ENCODE measurements at regions not wholly inside any gene's neighbourhood (a gene's known extent, or its start where the extent isn't known, plus 50 kb on each side); places are given as distances from the start of the nearest gene placed in this dataset.

DNA sequence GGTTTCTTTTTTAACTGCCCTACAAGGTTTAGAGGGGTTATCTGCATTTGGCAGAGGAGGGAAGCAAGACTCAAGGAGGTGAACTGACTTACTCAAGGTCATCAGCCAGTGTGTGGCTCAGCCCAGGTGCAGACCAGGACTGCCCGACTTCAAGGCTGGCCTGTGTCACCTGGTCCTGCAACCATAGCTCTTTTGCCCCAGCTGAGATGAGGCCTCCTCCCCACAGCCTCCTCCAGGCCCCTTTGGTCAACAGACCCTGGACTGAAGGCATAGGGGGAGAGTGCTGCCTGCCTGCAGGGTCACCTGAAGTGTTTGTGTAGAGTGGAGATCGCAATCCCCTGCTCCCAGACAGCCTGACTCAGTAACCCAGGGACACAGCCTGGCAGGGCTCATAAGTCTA lies 168.5 kb upstream of the GLI2 start:
- Histone ChIP-seq H3K27ac (replicated peaks) (peak overlapping the region; percentile 87), H3K9me3 (replicated peaks) (no peaks in the 10 kb centered on the region), H3K36me3 (no peaks in the 10 kb centered on the region), H3K27me3 (ENCODE audit: low read depth) (no peaks in the 10 kb centered on the region), H3K4me3 (peak overlapping the region; percentile 26), H3K4me1 (peaks cover 53% of the 10 kb centered on the region)
- TF ChIP-seq CTCF (IDR thresholded peaks at IDR 0.05; ENCODE audit: borderline replicate concordance): no peak
- intact Hi-C loops (cut with micrococcal nuclease): no loop called here
- DNase-seq: no peak

DNA sequence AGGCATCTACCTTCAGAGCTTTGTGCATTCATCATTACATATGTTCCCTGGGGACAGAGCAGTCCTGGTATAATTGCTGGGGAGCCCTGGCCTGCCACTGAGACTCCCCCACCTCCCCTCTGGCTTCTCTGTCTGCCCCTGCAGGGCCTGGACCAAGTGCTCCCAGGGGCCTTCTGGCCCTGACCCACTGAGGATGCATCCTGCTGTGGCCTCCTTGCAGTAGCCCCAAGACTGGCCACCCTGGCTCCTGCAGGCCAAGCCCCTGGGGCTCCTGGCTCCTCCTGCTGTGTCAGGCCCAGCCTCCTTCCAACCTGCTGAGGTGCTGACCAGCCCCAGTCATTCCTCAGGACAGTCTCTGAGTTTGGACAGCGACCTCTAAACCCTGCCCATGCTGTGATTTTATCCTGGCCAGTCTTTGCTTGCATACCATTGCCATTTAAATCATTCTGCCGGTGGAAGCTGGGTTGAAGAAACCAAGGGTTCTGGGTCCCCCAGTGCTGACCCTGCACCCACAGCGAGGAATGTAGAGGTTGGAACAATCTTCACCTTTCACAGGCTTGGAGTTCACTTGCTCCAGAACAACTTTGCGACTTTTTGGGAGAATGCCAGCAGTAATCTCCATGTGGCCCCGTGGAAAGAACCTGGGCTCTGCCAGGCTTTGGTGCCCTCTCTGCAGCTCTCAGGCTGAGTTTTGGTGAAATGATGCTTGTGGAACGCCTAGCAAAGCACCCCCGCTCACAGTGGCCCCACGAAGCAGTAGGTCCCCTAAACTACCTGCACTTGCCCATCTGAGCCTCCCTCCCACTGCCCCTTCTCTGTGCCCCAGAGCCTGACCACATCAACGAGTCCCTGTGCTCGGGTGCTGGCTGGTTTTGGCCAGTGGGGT lies 167.3 kb upstream of the GLI2 start:
- no peaks in the 10 kb centered on the region for H3K27me3 ChIP-seq (ENCODE audit: low read depth)
- no peak overlapping the region for H3K4me3 ChIP-seq
- H3K27ac ChIP-seq (replicated peaks): peak overlapping the region; percentile 87
- intact Hi-C loops (cut with micrococcal nuclease): no loop called here
- H3K36me3 ChIP-seq: no peaks in the 10 kb centered on the region
- TF ChIP-seq CTCF (IDR thresholded peaks at IDR 0.05; ENCODE audit: borderline replicate concordance): no peak
- peaks cover 53% of the 10 kb centered on the region for H3K4me1 ChIP-seq
- no peaks in the 10 kb centered on the region for H3K9me3 ChIP-seq (replicated peaks)
- no peak for DNase-seq

GRCh38 chr2:120568975-120569268 lies 166.7 kb upstream of the GLI2 start:
- no peak overlapping the region for H3K4me3 ChIP-seq
- peaks cover 53% of the 10 kb centered on the region for H3K4me1 ChIP-seq
- no peak overlapping the region for H3K27ac ChIP-seq (replicated peaks)
- H3K27me3 ChIP-seq (ENCODE audit: low read depth): no peaks in the 10 kb centered on the region
- DNase-seq: no peak
- TF ChIP-seq CTCF (IDR thresholded peaks at IDR 0.05; ENCODE audit: borderline replicate concordance): no peak
- no peaks in the 10 kb centered on the region for H3K36me3 ChIP-seq
- intact Hi-C loops (cut with micrococcal nuclease): no loop called here
- H3K9me3 ChIP-seq (replicated peaks): no peaks in the 10 kb centered on the region

- Histone ChIP-seq H3K36me3 (no peaks in the 10 kb centered on the region), H3K9me3 (replicated peaks) (no peaks in the 10 kb centered on the region), H3K27ac (replicated peaks) (no peak overlapping the region), H3K27me3 (ENCODE audit: low read depth) (no peaks in the 10 kb centered on the region), H3K4me1 (peaks cover 44% of the 10 kb centered on the region), H3K4me3 (no peak overlapping the region)
- no peak for DNase-seq
- no peak for TF ChIP-seq CTCF (IDR thresholded peaks at IDR 0.05; ENCODE audit: borderline replicate concordance)
- intact Hi-C loops (cut with micrococcal nuclease): no loop called here
Measured at GRCh38 chr2:120570001-120570400, 165.7 kb upstream of the GLI2 start.

GRCh38 chr2:120570546-120570945 lies 165.1 kb upstream of the GLI2 start:
- intact Hi-C loops (cut with micrococcal nuclease): no loop called here
- Histone ChIP-seq H3K36me3 (no peaks in the 10 kb centered on the region), H3K27me3 (ENCODE audit: low read depth) (no peaks in the 10 kb centered on the region), H3K27ac (replicated peaks) (no peak overlapping the region), H3K4me3 (no peak overlapping the region), H3K9me3 (replicated peaks) (no peaks in the 10 kb centered on the region), H3K4me1 (peaks cover 39% of the 10 kb centered on the region)
- no peak for TF ChIP-seq CTCF (IDR thresholded peaks at IDR 0.05; ENCODE audit: borderline replicate concordance)
- DNase-seq: no peak

Measured in left ventricle myocardium inferior (tissue), 1 donor.